Keratinocyte (primary cell): ENCODE measurements at regions not wholly inside any gene's neighbourhood (a gene's known extent, or its start where the extent isn't known, plus 50 kb on each side); places are given as distances from the start of the nearest gene placed in this dataset.

ENCODE experiments used
- EZH2 ChIP-seq: IDR thresholded peaks from one replicate; pipeline ENCODE4 v1.6.1; 2012; ENCODE audit warnings: inconsistent platforms, mild to moderate bottlenecking, low read length, moderate library complexity
- TF ChIP-seq, protein P1 (sequence below), 3 experiments: IDR thresholded peaks in 1 of 3; conservative IDR thresholded peaks in 1 of 3; optimal IDR thresholded peaks in 1 of 3; 2 replicates in 2 of 3; 3 replicates in 1 of 3; pipeline versions ENCODE3 to v1.5.1; 2011; ENCODE audit warnings: low read length in 3 of 3, mild to moderate bottlenecking in 3 of 3, moderate library complexity in 2 of 3, control low read depth in 1 of 3, inconsistent platforms in 1 of 3; ENCODE audit not compliant: insufficient read depth in 2 of 3; ENCODE audit errors: extremely low read depth in 1 of 3

GRCh38 chr5:130870691-130871090 is 294.4 kb downstream of the HINT1 start:
- TF ChIP-seq, protein P1, sequence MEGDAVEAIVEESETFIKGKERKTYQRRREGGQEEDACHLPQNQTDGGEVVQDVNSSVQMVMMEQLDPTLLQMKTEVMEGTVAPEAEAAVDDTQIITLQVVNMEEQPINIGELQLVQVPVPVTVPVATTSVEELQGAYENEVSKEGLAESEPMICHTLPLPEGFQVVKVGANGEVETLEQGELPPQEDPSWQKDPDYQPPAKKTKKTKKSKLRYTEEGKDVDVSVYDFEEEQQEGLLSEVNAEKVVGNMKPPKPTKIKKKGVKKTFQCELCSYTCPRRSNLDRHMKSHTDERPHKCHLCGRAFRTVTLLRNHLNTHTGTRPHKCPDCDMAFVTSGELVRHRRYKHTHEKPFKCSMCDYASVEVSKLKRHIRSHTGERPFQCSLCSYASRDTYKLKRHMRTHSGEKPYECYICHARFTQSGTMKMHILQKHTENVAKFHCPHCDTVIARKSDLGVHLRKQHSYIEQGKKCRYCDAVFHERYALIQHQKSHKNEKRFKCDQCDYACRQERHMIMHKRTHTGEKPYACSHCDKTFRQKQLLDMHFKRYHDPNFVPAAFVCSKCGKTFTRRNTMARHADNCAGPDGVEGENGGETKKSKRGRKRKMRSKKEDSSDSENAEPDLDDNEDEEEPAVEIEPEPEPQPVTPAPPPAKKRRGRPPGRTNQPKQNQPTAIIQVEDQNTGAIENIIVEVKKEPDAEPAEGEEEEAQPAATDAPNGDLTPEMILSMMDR (optimal IDR thresholded peaks at IDR 0.05 in 1 of 3, IDR thresholded peaks at IDR 0.05 in 1 of 3, conservative IDR thresholded peaks at IDR 0.05 in 1 of 3; ENCODE audit: extremely low read depth in 1 of 3, insufficient read depth in 2 of 3, low read length in 3 of 3), result no peak
- no peak for TF ChIP-seq EZH2
